Right atrium auricular region (tissue), 2 donors: ENCODE measurements at regions not wholly inside any gene's neighbourhood (a gene's known extent, or its start where the extent isn't known, plus 50 kb on each side); places are given as distances from the start of the nearest gene placed in this dataset.

Experiments used
- DNase-seq: peaks from one replicate; pipeline ENCODE4 v3.0.0-alpha.2; 2019; ENCODE audit warnings: low spot score
- H3K27ac ChIP-seq, 2 donors: fragments of 200-600 bp; sonication (generic); 1 replicate in 1 of 2; 2 replicates in 1 of 2; pipeline ENCODE4 v1.5.1; 2016 to 2019
- H3K27me3 ChIP-seq, 2 donors: fragments of 200-600 bp; sonication (generic); one replicate each; pipeline versions ENCODE4 v1.5.1 to v1.6.0; 2017 to 2019
- H3K36me3 ChIP-seq: fragments of 200-600 bp; sonication (generic); one replicate; pipeline ENCODE4 v1.5.1; 2016
- H3K4me1 ChIP-seq, 2 donors: fragments of 200-600 bp; sonication (generic); one replicate each; pipeline versions ENCODE4 v1.5.1 to v1.6.0; 2017 to 2019
- H3K4me3 ChIP-seq, 2 donors: fragments of 200-600 bp; sonication (generic); 1 replicate in 1 of 2; 2 replicates in 1 of 2; pipeline ENCODE4 v1.5.1; 2017 to 2019; ENCODE audit warnings: mild to moderate bottlenecking in 1 of 2, moderate library complexity in 1 of 2
- H3K9me3 ChIP-seq, 2 donors: fragments of 200-600 bp; sonication (generic); one replicate each; pipeline ENCODE4 v1.5.1; 2019
- TF ChIP-seq, protein P1 (sequence below), 2 donors: fragments of 200-600 bp; sonication (generic); IDR thresholded peaks; one replicate each; pipeline ENCODE4 v1.5.1; 2019; ENCODE audit warnings: antibody characterized with exemption in 2 of 2

DNA sequence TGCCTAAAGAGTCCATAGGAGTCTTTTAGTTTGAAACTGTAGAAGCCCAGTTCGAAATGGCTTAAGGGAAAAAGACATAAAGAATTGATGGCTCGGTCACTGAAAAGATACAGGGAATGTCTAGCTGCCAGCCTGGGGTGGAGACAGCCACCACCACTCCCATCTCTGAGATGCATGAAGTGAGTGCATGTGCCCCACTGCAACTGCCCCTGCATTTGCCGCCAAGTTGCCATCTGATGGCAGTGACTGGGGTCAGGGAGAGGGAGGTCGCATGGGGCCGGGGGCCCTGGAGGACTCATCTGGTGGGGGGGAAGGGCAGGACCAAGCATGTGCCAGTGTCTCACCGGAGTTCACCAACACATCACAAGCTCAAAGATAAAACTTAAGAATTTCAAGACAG, 385.8 kb upstream of the SULF2 start:
- H3K4me3 ChIP-seq = no peak overlapping the region
- H3K27ac ChIP-seq = no peak overlapping the region
- H3K4me1 ChIP-seq = no peaks in the 10 kb centered on the region
- H3K27me3 ChIP-seq = no peaks in the 10 kb centered on the region
- no peak for DNase-seq
- peaks cover 0 to 9% of the 10 kb centered on the region in 2 donors for H3K9me3 ChIP-seq
- H3K36me3 ChIP-seq = no peaks in the 10 kb centered on the region
- TF ChIP-seq, protein P1, sequence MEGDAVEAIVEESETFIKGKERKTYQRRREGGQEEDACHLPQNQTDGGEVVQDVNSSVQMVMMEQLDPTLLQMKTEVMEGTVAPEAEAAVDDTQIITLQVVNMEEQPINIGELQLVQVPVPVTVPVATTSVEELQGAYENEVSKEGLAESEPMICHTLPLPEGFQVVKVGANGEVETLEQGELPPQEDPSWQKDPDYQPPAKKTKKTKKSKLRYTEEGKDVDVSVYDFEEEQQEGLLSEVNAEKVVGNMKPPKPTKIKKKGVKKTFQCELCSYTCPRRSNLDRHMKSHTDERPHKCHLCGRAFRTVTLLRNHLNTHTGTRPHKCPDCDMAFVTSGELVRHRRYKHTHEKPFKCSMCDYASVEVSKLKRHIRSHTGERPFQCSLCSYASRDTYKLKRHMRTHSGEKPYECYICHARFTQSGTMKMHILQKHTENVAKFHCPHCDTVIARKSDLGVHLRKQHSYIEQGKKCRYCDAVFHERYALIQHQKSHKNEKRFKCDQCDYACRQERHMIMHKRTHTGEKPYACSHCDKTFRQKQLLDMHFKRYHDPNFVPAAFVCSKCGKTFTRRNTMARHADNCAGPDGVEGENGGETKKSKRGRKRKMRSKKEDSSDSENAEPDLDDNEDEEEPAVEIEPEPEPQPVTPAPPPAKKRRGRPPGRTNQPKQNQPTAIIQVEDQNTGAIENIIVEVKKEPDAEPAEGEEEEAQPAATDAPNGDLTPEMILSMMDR (IDR thresholded peaks at IDR 0.05) = no peak

DNA sequence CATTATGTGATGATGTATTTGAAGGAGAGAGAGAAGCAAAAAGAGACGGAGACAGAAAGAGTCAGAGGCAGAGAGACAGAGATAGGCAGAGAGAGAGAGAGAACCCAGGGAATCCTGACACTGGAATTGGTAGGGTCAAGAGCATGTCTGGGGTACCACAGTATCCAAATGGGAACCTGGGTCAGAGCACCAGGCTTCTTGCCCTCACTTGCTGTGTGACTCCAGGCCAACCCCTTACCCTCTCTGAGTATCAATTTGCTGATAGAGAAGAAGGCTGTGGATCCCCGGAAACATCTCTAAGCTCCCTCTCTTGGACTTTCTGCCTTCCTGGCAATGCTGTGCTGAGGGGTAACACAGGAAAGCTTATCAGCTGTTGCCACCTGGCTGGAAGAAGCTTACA, 385.3 kb upstream of the SULF2 start:
- H3K27me3 ChIP-seq = no peaks in the 10 kb centered on the region

DNA sequence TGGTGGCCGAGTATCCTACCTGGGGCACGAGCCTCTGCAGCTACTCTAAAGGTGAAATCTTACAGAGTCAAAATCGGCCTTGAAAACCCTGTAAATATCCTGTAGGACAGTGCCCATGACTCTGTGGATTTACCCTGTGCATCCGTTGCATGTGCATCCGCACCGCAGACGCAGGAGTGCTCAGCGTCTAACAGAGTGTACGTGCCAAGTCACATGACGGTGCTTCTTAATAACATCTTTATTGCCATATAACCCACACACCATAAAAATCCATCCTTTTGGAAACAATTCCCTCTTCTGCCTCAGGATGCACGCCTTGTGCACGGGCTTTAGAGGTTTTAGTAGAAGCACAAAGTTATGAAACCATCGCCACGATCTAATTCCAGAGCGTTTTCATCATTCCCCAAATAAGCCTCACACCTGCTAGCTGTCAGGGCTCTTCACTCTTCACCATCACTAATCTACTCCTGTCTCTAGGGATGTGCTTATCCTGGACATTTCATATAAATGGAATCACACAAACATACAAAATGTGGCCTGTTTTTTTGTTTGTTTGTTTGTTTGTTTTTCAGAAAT, 384.5 kb upstream of the SULF2 start:
- H3K27ac ChIP-seq = no peak overlapping the region
- no peaks in the 10 kb centered on the region for H3K27me3 ChIP-seq
- no peaks in the 10 kb centered on the region for H3K36me3 ChIP-seq
- H3K4me1 ChIP-seq = no peaks in the 10 kb centered on the region
- TF ChIP-seq, protein P1 (IDR thresholded peaks at IDR 0.05) = no peak
- H3K4me3 ChIP-seq = no peak overlapping the region
- DNase-seq = no peak
- H3K9me3 ChIP-seq = peaks cover 0 to 9% of the 10 kb centered on the region in 2 donors

More for the DNA sequence above, 385.3 kb upstream of the SULF2 start:
- Histone ChIP-seq H3K9me3 (peaks cover 0 to 9% of the 10 kb centered on the region in 2 donors), H3K36me3 (no peaks in the 10 kb centered on the region), H3K4me1 (no peaks in the 10 kb centered on the region), H3K27ac (no peak overlapping the region), H3K4me3 (no peak overlapping the region)
- TF ChIP-seq, protein P1 (IDR thresholded peaks at IDR 0.05) = no peak
- DNase-seq = no peak

DNA sequence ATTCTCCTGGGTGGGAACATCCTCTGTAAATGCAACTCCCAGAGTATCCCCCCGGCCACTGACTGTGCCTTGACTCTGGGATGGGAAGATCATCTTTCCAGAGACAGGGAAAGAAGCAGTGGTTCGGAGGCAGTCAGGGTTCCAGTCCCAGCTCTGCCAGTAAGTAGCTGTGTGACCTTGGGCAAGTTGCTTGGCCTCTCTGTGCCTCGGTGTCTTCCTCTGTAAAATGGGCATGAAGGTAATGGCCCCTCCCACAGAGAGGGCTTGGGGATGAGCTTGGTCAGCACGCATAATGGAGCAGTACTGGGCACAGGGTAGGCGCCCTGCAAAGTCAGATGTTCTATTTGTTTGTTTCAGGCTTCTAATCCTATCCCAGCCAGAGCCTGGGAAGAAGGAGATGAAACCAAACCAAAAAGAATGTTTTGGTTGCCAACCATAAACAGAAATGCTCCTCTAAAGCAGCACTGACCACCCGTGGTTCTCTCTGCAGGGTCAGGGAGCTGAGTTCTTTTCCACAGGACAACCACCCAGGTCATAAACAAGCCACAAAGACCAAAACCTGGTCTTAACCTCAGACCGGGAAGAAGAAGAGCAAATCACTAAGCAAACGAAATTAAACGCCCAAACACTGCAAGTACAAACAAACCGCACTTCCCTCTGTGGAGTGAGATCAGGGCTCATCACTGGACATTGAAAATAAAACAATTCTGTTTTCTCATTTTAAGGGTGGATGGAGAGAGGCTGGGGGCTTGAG, 381.0 kb upstream of the SULF2 start:
- no peaks in the 10 kb centered on the region for H3K27me3 ChIP-seq

DNA sequence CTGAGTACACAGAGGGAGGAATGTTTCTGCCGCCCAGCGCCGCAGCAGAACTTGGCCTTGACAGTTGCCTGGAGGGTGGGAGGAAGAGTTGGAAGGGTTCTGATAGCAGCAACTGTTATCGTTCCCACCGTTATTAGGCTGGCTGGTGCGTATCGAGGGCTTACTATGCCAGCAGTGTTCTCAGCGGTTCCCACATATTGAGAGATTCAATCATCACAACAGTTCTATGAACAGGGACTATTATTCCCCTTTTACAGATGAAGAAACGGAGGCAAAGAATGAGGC, 380.1 kb upstream of the SULF2 start:
- no peaks in the 10 kb centered on the region for H3K9me3 ChIP-seq
- no peaks in the 10 kb centered on the region for H3K4me1 ChIP-seq
- H3K27ac ChIP-seq = no peak overlapping the region
- no peaks in the 10 kb centered on the region for H3K27me3 ChIP-seq
- no peak overlapping the region for H3K4me3 ChIP-seq
- H3K36me3 ChIP-seq = no peaks in the 10 kb centered on the region
- DNase-seq = no peak
- TF ChIP-seq, protein P1 (IDR thresholded peaks at IDR 0.05) = no peak

More for the DNA sequence above, 381.0 kb upstream of the SULF2 start:
- Histone ChIP-seq H3K36me3 (no peaks in the 10 kb centered on the region), H3K9me3 (no peaks in the 10 kb centered on the region), H3K4me1 (no peaks in the 10 kb centered on the region), H3K27ac (no peak overlapping the region), H3K4me3 (no peak overlapping the region)
- TF ChIP-seq, protein P1 (IDR thresholded peaks at IDR 0.05) = no peak
- no peak for DNase-seq
